Stimulated activated naive CD8-positive, alpha-beta T cell treated with anti-CD3 and anti-CD28 coated beads, Interleukin-15, amount 100 ng/mL, for 72 hours (primary cell): ENCODE measurements at regions not wholly inside any gene's neighbourhood (a gene's known extent, or its start where the extent isn't known, plus 50 kb on each side); places are given as distances from the start of the nearest gene placed in this dataset.

ENCODE experiments used
- ATAC-seq: fragments of 150-1000 bp; cut with Tn5 transposase; 2 replicates; pipeline ENCODE4 v1.10.0; 2021; ENCODE audit warnings: mild to moderate bottlenecking, moderate library complexity
- DNase-seq, 2 donors: peaks; one replicate each; pipeline ENCODE4 v3.0.0; 2021 to 2022
- H3K27ac Mint-ChIP-seq, 2 donors: one replicate each; pipeline ENCODE4 v1.8.0; 2022; ENCODE audit warnings: mild to moderate bottlenecking in 2 of 2, mixed read lengths in 2 of 2, moderate library complexity in 2 of 2
- H3K27me3 Mint-ChIP-seq: one replicate; pipeline ENCODE4 v1.8.0; 2022; ENCODE audit warnings: mixed read lengths
- H3K4me1 Mint-ChIP-seq: one replicate; pipeline ENCODE4 v1.8.0; 2022; ENCODE audit warnings: mild to moderate bottlenecking, mixed read lengths
- H3K4me3 Mint-ChIP-seq, 2 donors: one replicate each; pipeline ENCODE4 v1.8.0; 2022; ENCODE audit warnings: mild to moderate bottlenecking in 2 of 2, mixed read lengths in 2 of 2, moderate library complexity in 1 of 2
- H3K9me3 Mint-ChIP-seq, 2 donors: one replicate each; pipeline ENCODE4 v1.8.0; 2022; ENCODE audit warnings: mixed read lengths in 2 of 2

DNA sequence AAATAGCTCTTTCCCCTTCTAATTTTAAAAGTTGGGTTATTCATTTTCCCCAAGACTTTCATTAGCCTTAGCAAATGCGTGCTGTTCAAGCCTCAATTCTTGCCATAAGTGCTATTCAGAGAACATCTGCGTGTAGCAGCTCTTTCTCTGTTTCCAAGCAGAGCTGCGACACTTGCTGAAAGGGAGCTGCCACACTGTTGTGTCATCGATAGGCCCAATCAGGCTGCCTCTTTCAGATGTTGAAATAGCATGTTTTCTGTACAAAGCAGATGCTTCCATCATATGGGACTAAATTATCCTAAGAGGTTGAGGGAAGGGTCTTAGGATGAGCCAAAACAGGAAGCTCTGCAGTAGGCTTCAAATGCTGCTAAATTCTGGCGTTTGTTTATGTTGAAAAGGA is 220.9 kb upstream of the CDC14C start:
- H3K27me3 Mint-ChIP-seq = no peaks in the 10 kb centered on the region
- H3K4me1 Mint-ChIP-seq = no peaks in the 10 kb centered on the region
- DNase-seq = no peak
- no peak overlapping the region for H3K27ac Mint-ChIP-seq
- H3K9me3 Mint-ChIP-seq = peaks cover 0 to 9% of the 10 kb centered on the region in 2 donors
- no peak for ATAC-seq
- no peak overlapping the region for H3K4me3 Mint-ChIP-seq

DNA sequence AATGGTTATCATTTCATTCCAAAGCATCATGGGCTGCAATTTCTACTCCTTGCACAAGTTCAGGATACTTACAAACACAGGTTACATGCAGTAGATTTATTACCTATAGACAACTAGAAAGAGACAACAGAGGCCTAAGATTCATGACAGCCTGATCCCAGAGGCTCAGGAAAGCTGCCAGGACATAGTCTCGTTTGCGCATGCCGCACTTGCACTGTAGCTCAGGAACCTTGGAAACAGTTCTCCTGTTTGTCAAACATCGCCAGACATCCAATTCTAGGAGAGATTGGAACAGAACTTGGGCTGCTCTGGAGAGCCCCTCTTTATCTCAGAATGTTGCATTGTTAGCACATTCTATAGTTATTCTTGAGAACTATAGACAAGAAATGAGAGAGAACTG is 216.2 kb upstream of the CDC14C start:
- no peak for ATAC-seq

DNA sequence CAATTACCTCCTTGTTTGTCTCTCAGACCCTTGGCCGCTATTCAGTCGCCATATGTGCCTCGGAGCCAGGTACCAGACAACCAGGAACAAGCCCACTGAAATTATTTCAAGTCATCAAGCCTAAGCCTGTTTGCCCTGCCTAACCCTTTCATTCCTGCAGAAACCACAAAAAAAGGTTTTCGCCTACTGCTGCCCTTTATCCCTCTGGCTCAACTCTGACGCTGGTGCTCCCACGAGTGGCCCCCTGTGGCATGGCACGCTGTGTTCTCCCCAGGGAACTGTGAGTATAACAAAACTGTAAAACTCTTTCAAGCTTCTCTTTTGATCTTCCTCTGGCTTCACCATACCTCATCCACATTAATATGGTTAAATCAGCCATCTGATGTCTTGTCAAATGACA is 215.7 kb upstream of the CDC14C start:
- no peaks in the 10 kb centered on the region for H3K4me1 Mint-ChIP-seq
- ATAC-seq = no peak
- no peaks in the 10 kb centered on the region for H3K9me3 Mint-ChIP-seq
- no peak for DNase-seq
- H3K27me3 Mint-ChIP-seq = no peaks in the 10 kb centered on the region
- no peak overlapping the region for H3K4me3 Mint-ChIP-seq
- no peak overlapping the region for H3K27ac Mint-ChIP-seq

More for the DNA sequence above, 216.2 kb upstream of the CDC14C start:
- Mint-ChIP-seq H3K4me3 (no peak overlapping the region), H3K27me3 (no peaks in the 10 kb centered on the region), H3K4me1 (no peaks in the 10 kb centered on the region), H3K27ac (no peak overlapping the region), H3K9me3 (no peaks in the 10 kb centered on the region)
- no peak for DNase-seq

DNA sequence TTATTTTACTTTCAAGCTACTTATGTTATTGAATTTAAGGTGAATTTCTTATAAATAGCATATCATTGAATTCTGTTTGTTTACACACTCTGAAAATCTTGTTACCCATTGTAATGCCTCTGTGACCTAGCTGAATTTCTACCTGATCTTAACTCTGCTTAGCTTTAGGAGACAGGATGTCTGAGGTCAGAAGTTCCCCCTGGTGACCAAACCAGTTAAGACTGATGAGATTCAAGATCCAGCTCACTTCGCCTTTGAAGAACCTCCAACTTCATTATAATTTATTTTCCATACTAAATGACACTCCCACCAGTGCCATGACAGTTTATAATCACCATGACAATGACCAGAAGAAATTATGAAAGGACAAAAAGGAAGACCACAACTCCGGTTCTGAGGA is 213.4 kb upstream of the CDC14C start:
- Mint-ChIP-seq H3K4me1 (no peaks in the 10 kb centered on the region), H3K9me3 (no peaks in the 10 kb centered on the region), H3K27me3 (no peaks in the 10 kb centered on the region), H3K27ac (no peak overlapping the region), H3K4me3 (no peak overlapping the region)
- ATAC-seq = no peak
- no peak for DNase-seq

DNA sequence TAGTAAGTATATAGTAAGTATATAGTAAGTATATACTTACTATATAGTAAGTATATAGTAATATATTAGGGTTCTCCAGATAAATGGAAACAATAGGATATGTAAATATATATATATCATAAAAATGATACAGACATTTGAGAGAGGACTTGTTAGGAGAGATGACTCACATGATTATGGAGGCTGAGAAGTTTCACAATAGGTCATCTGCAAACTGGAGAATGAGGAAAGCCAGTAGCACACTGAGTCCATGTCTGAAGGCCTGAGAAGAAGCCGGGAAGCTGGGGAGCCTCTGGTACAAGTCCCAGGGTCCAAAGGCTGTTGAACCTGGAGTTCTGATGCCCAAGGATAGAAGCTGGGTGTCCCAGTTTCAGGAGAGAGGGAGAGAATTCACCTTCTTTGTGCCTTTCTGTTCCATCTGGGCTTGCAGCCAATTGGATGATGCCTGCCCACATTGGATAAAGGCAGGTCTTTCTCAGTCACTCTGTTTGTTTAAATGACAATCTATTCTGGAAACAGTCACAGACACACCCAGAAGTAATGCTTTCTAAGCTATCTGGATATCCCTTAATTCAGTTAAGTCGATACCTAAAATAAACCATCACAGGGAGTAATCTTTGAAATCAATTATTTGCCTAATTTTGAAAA is 205.5 kb upstream of the CDC14C start:
- DNase-seq (no peak), ATAC-seq (no peak)
- H3K4me1 Mint-ChIP-seq = no peaks in the 10 kb centered on the region
- no peak overlapping the region for H3K4me3 Mint-ChIP-seq
- H3K27ac Mint-ChIP-seq = no peak overlapping the region
- peaks cover 0 to 4% of the 10 kb centered on the region in 2 donors for H3K9me3 Mint-ChIP-seq
- no peaks in the 10 kb centered on the region for H3K27me3 Mint-ChIP-seq

DNA sequence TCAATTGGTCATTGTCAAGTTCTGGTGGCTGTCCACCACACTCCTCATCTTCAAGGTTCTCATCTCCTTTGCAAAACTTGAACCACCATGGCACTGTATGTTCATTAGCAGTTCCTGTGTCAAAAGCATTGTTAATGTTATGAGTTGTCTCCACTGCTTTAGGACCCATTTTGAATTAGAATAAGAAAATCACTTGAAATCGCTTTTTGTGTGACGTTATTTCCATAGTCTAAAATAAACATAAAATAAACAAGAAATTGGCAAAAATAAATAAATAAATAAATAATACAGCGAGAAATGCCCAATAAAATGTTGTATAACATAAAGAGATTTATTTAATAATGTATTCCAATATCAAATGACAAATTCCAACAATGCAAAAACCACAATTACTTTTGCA is 195.5 kb upstream of the CDC14C start:
- no peak for DNase-seq
- Mint-ChIP-seq H3K4me3 (no peak overlapping the region), H3K9me3 (peaks cover 8 to 13% of the 10 kb centered on the region in 2 donors), H3K27me3 (no peaks in the 10 kb centered on the region), H3K4me1 (no peaks in the 10 kb centered on the region), H3K27ac (no peak overlapping the region)
- no peak for ATAC-seq

DNA sequence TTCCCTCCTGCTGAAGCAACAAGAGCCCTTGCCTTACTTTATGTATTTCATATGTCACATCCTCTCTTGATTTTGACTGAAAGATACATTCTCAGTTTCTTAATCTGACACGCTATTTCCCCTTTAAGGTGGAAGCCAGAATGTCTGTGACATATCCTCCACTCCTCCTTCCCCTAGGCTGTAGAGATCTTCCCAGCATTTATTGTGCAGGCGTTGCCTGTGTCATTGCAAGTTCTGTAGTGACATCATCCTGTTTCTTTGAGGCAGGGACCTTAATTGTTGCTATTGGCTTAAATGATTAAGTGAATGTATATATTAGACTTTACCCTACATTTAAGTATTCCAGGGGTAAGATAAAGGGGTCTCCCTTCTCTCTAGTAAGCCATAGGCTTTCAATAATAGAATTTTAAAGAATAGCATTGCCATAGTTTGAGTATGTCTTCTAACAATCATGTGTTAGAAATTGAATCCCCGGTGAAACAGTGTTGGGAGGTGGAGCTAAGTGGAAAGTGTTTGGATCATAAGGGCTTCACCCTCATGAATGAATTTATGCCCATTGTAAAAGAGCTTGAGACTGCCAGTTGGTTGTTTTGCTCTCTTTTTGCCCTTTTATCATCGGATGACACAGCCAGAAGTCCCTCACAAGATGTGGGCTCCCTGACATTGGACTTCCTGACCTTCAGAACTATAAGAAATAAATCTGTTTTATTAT is 189.5 kb upstream of the CDC14C start:
- Mint-ChIP-seq H3K27me3 (no peaks in the 10 kb centered on the region), H3K4me3 (no peak overlapping the region), H3K9me3 (peaks cover 7 to 13% of the 10 kb centered on the region in 2 donors), H3K4me1 (no peaks in the 10 kb centered on the region), H3K27ac (no peak overlapping the region)
- ATAC-seq = no peak
- DNase-seq = no peak

DNA sequence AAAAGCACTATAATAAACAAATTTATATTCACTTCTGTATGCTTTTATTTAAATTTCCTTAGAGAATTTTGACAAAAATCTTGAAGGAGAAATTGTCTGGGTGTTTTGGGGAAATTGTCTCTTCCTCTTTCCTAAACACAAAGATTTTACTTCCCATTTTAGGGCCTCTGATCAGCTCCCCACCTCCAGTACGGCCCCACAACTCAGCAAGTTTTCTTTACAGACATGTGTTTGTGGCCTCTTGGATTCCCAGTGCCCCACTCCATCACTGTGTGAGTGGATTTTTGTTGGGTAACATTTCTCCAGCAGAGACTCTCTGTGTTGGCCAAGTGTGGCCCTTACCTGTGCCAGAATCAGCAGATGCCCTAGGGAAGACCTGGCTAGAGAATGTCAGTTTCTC is 182.8 kb upstream of the CDC14C start:
- Mint-ChIP-seq H3K4me1 (no peaks in the 10 kb centered on the region), H3K9me3 (peaks cover 13 to 22% of the 10 kb centered on the region in 2 donors), H3K27ac (no peak overlapping the region), H3K27me3 (no peaks in the 10 kb centered on the region), H3K4me3 (no peak overlapping the region)
- ATAC-seq (no peak), DNase-seq (no peak)

DNA sequence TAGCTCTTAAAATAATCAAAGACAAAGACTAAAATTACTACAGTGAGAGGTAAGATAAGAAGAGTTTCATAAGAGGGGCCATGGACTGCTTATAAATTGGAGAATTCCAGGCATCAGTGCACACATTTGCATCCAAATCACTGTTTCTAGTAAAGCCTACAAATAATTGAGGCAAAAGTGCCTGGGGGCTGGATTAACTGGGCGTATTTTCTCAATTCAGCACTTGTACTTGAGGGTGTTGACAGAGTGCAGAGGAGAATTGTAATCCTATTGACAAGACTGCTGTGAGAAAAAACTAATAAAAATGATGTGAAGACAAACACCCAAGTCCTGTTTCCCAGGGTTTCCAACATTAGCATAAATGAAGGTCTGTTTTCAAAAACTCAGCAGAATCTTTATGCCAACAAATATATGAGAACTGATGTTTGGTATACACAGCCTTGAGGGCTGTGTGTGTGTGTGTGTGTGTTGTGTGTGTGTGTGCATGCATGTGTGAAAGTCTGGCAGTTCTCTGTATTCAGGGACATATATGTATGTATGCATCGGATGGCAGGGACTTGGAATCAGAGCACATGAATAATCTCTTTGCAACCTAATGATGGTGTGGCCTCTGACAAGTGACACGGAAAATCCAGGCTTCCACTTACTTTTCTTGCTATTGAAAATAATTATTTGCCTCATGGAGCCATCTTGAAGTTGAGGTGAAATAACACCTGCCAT is 182.1 kb upstream of the CDC14C start:
- DNase-seq (no peak), ATAC-seq (no peak)
- peaks cover 13 to 22% of the 10 kb centered on the region in 2 donors for H3K9me3 Mint-ChIP-seq
- H3K4me1 Mint-ChIP-seq = no peaks in the 10 kb centered on the region
- H3K27me3 Mint-ChIP-seq = no peaks in the 10 kb centered on the region
- no peak overlapping the region for H3K4me3 Mint-ChIP-seq
- H3K27ac Mint-ChIP-seq = no peak overlapping the region

DNA sequence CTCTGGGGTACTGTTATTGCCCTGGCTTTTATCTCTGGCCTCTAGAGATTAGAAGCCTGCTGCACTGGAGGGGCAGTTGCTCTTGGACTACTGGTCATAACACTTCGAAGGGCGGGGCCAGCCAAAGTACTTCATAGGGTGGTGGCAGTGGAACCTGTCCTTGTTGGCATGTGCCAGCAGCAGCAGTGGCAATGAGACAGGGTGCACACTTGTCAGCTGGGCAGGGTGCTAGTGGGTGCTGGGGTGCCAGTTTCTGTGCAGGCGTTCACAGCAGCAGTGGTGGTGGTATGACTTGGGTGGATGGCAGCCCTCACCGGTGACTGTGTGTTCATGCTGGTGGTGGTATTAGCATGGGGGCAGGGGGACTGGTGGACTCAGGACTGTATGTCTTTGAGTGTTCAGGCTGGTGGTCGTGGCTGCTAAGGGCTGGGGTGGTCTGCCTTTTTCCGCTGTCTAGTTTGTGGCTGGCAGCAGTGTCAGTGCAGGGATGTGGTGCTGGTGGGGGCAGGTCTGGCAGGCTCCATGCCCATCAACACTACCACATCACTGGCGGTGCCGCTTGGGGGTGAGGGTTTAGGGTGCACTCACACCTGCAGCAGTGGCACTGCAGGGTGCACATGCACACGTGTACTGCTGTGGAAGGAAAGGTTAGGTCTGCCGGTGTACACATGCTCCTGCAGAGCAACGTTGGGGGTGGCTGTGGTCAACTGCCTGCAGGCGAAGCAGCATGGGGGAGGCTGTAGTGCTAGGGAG is 176.1 kb upstream of the CDC14C start:
- Mint-ChIP-seq H3K27me3 (no peaks in the 10 kb centered on the region), H3K9me3 (no peaks in the 10 kb centered on the region), H3K4me3 (no peak overlapping the region), H3K4me1 (no peaks in the 10 kb centered on the region), H3K27ac (no peak overlapping the region)
- ATAC-seq (peak; percentile 20), DNase-seq (no peak)

DNA sequence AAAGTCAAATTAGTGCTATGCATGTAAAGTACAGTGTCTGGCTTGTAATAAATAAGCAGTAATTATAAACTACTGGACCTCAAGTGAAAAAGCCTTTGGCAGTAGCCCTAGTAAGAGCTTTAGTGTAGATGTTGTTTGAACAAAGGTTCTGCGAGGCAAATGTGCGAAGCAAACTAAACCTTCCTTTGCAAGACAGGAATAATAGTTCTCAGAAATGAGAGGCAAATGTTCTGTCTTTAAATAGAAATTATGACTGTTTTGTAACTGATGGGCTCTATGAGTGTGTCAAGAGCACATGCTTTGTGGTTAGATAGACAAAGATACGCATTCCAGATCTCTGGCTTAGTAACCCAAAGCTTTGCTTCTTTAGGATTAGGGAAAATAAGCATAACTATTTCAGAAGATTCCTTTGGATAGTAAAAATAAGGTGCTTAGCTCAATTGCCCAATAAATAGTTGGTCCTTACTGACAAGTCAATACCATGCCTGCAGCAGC is 169.2 kb upstream of the CDC14C start:
- DNase-seq (no peak), ATAC-seq (no peak)
- H3K4me1 Mint-ChIP-seq = no peaks in the 10 kb centered on the region

DNA sequence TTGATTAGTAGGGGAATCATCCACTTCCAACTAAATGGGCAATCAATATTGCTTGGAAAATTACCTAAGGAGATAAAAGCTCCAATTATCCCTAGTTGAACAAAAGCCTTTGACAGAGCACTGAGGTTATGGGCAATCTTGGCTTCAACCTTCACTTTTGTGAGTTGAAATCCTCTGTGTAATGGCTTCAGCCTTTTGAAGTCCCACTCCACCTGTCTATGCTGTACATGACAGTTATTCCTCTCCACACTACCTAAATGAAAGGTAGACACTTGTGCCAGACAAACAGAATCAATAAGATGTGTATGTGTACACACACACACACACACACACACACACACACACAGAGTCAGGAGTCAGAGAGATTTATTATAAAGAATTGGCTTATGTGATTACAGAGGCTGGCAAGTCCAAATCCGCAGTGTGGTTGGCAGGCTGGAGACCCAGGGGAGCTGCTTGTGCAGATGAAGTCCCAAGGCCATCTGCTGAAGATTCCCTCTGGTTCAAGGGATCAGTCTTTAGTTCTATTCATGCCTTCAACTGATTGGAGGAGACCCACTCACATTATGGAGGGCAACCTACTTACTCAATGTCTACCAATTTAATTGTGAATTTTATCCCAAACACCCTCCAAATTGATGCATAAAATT is 164.8 kb upstream of the CDC14C start:
- H3K4me1 Mint-ChIP-seq = no peaks in the 10 kb centered on the region
- ATAC-seq (no peak), DNase-seq (no peak)
- no peak overlapping the region for H3K4me3 Mint-ChIP-seq
- H3K9me3 Mint-ChIP-seq = peaks cover 7 to 14% of the 10 kb centered on the region in 2 donors
- no peak overlapping the region for H3K27ac Mint-ChIP-seq
- no peaks in the 10 kb centered on the region for H3K27me3 Mint-ChIP-seq

More for the DNA sequence above, 169.2 kb upstream of the CDC14C start:
- no peak overlapping the region for H3K27ac Mint-ChIP-seq
- H3K27me3 Mint-ChIP-seq = no peaks in the 10 kb centered on the region
- no peak overlapping the region for H3K4me3 Mint-ChIP-seq
- peaks cover 0 to 7% of the 10 kb centered on the region in 2 donors for H3K9me3 Mint-ChIP-seq

DNA sequence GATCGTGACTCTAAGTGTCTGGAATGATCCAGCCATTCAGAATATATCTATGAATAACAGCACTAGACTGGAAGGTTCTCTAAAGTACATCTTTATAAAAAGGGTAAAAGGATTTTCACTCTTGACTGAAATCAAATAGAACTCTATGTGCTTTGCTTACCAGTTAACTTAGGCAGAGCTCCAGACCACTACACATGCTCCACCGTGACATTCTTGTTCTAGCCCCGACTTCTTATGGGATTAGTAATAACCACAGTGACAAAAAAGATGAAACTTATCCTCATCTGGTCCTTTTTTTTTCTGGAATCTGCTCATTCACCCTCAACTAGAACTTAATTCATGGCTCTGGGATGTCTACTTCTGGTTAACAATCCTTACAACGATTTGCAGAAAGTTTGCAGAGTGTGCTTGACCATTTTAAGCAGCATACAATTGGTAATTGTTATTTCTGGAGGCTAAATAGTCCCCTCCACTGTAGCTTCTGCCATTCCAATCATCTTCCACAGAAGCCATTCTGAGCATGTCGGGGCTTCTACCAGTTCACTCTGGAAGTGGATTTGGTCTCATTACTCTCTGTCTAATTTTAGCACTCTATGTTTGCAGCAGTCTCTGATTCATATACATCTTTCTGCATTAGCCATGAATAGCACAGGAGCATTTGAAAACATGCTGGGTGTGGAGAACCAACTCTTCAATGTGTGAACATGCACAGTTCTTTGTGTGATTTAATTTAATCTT is 163.7 kb upstream of the CDC14C start:
- no peak for ATAC-seq
- Mint-ChIP-seq H3K4me1 (no peaks in the 10 kb centered on the region), H3K27me3 (no peaks in the 10 kb centered on the region), H3K4me3 (no peak overlapping the region), H3K27ac (no peak overlapping the region), H3K9me3 (peaks cover 7 to 14% of the 10 kb centered on the region in 2 donors)
- DNase-seq = no peak

DNA sequence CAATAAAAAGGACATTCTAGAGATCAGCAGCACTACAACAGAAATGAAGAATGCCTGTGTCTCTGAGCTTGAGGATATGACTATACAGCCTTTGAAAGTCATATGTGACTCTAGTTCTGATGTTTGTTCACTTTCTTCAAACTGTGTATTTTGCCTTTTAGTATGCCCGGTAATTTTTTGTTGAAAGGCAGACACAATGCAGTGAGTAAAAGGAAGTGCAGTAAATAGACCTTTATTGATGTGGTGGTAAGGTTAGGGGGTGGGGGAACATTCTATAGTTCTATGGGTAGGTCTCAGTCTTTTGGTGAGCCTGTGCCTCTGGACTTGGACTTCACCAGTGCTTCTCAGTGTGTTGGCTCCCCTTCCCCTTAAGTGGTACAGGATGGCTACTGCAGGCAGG is 143.5 kb upstream of the CDC14C start:
- DNase-seq (no peak), ATAC-seq (peak; percentile 57)
- Mint-ChIP-seq H3K27me3 (no peaks in the 10 kb centered on the region), H3K9me3 (peaks cover 7 to 11% of the 10 kb centered on the region in 2 donors), H3K4me1 (no peaks in the 10 kb centered on the region), H3K4me3 (no peak overlapping the region), H3K27ac (no peak overlapping the region)
